HG02840 (cell line): ENCODE measurements at regions not wholly inside any gene's neighbourhood (a gene's known extent, or its start where the extent isn't known, plus 50 kb on each side); places are given as distances from the start of the nearest gene placed in this dataset.
"Not testable (repeated sequence)": the region's sequence is repeated elsewhere in the genome, so short reads cannot be mapped to it uniquely, and the experiment has no call there.

ENCODE experiments used
- ATAC-seq: cut with Tn5 transposase; IDR thresholded peaks from one replicate; pipeline ENCODE4 v1.9.1; 2021; ENCODE audit warnings: mild to moderate bottlenecking, moderate library complexity, moderate number of reproducible peaks; ENCODE audit not compliant: unreplicated experiment, low FRiP score

- no peak for ATAC-seq
Observed at GRCh38 chr1:79224537-79224936, 218.0 kb upstream of the ADGRL4 start.

GRCh38 chr1:79220509-79220908 is 214.0 kb upstream of the ADGRL4 start:
- ATAC-seq = no peak

- ATAC-seq = no peak
Observed at GRCh38 chr1:79215311-79215710, 208.8 kb upstream of the ADGRL4 start.

- no peak for ATAC-seq
Observed at GRCh38 chr1:79207786-79208185, 201.3 kb upstream of the ADGRL4 start.

- ATAC-seq = no peak
Observed at GRCh38 chr1:79207331-79207730, 200.8 kb upstream of the ADGRL4 start.

- ATAC-seq = no peak
Observed at GRCh38 chr1:79204779-79205479, 198.4 kb upstream of the ADGRL4 start.

- ATAC-seq = no peak
Observed at GRCh38 chr1:79198832-79199231, 192.3 kb upstream of the ADGRL4 start.

- no peak for ATAC-seq
Observed at GRCh38 chr1:79197421-79197820, 190.9 kb upstream of the ADGRL4 start.

- ATAC-seq = no peak
Observed at GRCh38 chr1:79196211-79196610, 189.7 kb upstream of the ADGRL4 start.

- ATAC-seq = no peak
Observed at GRCh38 chr1:79193211-79194079, 186.9 kb upstream of the ADGRL4 start.

- peak; percentile 53 for ATAC-seq
Observed at GRCh38 chr1:79190074-79190473, 183.5 kb upstream of the ADGRL4 start.

GRCh38 chr1:79188337-79188736 is 181.8 kb upstream of the ADGRL4 start:
- no peak for ATAC-seq

GRCh38 chr1:79186260-79186659 is 179.7 kb upstream of the ADGRL4 start:
- no peak for ATAC-seq

GRCh38 chr1:79177844-79178243 is 171.3 kb upstream of the ADGRL4 start:
- ATAC-seq = no peak

GRCh38 chr1:79161077-79161476 is 154.5 kb upstream of the ADGRL4 start:
- ATAC-seq = no peak

- no peak for ATAC-seq
Observed at GRCh38 chr1:79155991-79156390, 149.5 kb upstream of the ADGRL4 start.

GRCh38 chr1:79151006-79151796 is 144.7 kb upstream of the ADGRL4 start:
- no peak for ATAC-seq

GRCh38 chr1:79150576-79150975 is 144.0 kb upstream of the ADGRL4 start:
- ATAC-seq = no peak

- ATAC-seq = not testable (repeated sequence)
Observed at GRCh38 chr1:79138227-79138626, 131.7 kb upstream of the ADGRL4 start.

GRCh38 chr1:79133774-79134364 is 127.3 kb upstream of the ADGRL4 start:
- ATAC-seq = no peak

GRCh38 chr1:79131626-79132025 is 125.1 kb upstream of the ADGRL4 start:
- ATAC-seq = no peak
